SH-SY5Y (cell line): ENCODE measurements at regions not wholly inside any gene's neighbourhood (a gene's known extent, or its start where the extent isn't known, plus 50 kb on each side); places are given as distances from the start of the nearest gene placed in this dataset.

Source experiments
- GATA2 ChIP-seq: IDR thresholded peaks from 2 replicates; pipeline ENCODE4 v1.6.1; 2011; ENCODE audit warnings: mild to moderate bottlenecking, low read depth, low read length
- GATA3 ChIP-seq: IDR thresholded peaks from 2 replicates; pipeline ENCODE4 v1.6.1; 2011; ENCODE audit warnings: low read depth, mild to moderate bottlenecking, low read length, moderate library complexity

- TF ChIP-seq GATA2 (no peak), GATA3 (no peak)
Measured at GRCh38 chr4:178671766-178672165, 1229.5 kb upstream of the AGA start.
